CD14-positive monocyte (primary cell): ENCODE measurements at regions not wholly inside any gene's neighbourhood (a gene's known extent, or its start where the extent isn't known, plus 50 kb on each side); places are given as distances from the start of the nearest gene placed in this dataset.

Source experiments
- DNase-seq, 3 donors: peaks; one replicate each; pipeline ENCODE4 v3.0.0-alpha.2; 2011 to 2022
- H2AFZ ChIP-seq: 2 replicates; pipeline ENCODE4 v1.6.0; 2012; ENCODE audit warnings: mild to moderate bottlenecking, low read depth, low read length, inconsistent platforms; ENCODE audit not compliant: insufficient read depth, poor library complexity, severe bottlenecking
- H3K27ac ChIP-seq, 2 donors: 1 replicate in 1 of 2; 2 replicates in 1 of 2; pipeline ENCODE4 v1.5.1; 2012 to 2013; ENCODE audit warnings: low read length in 2 of 2, control low read depth in 1 of 2, inconsistent platforms in 1 of 2, low read depth in 1 of 2, mild to moderate bottlenecking in 1 of 2
- H3K27me3 ChIP-seq, 2 donors: one replicate each; pipeline versions ENCODE4 v1.6.0 to v1.6.1; 2011 to 2013; ENCODE audit warnings: low read length in 2 of 2; ENCODE audit not compliant: control insufficient read depth in 2 of 2, insufficient read depth in 2 of 2
- H3K36me3 ChIP-seq, 2 donors: replicated peaks in 1 of 2; 1 replicate in 1 of 2; 2 replicates in 1 of 2; pipeline versions ENCODE4 v1.5.1 to v1.6.1; 2012 to 2013; ENCODE audit warnings: low read length in 2 of 2, control low read depth in 1 of 2, inconsistent platforms in 1 of 2, mild to moderate bottlenecking in 1 of 2; ENCODE audit not compliant: insufficient read depth in 2 of 2, control insufficient read depth in 1 of 2
- H3K4me1 ChIP-seq, 2 donors: 1 replicate in 1 of 2; 2 replicates in 1 of 2; pipeline versions ENCODE4 v1.5.1 to v1.6.1; 2012 to 2013; ENCODE audit warnings: low read length in 2 of 2, control low read depth in 1 of 2, inconsistent platforms in 1 of 2, mild to moderate bottlenecking in 1 of 2, moderate library complexity in 1 of 2; ENCODE audit not compliant: insufficient read depth in 2 of 2, control insufficient read depth in 1 of 2
- H3K4me2 ChIP-seq: replicated peaks from 2 replicates; pipeline ENCODE3; 2012; ENCODE audit warnings: low read length, moderate library complexity, mild to moderate bottlenecking; ENCODE audit not compliant: poor library complexity, severe bottlenecking; ENCODE audit errors: extremely low read depth
- H3K4me3 ChIP-seq, 3 experiments: fragments of 200-600 bp in 1 of 3; sonication (generic) in 1 of 3; replicated peaks in 1 of 3; 1 replicate in 2 of 3; 2 replicates in 1 of 3; pipeline ENCODE4 v1.5.1; 2011 to 2013; ENCODE audit warnings: low read length in 3 of 3, mild to moderate bottlenecking in 3 of 3, control low read depth in 2 of 3, low read depth in 2 of 3, inconsistent platforms in 1 of 3, moderate library complexity in 1 of 3
- H3K79me2 ChIP-seq: 2 replicates; pipeline ENCODE4 v1.6.0; 2012; ENCODE audit warnings: mild to moderate bottlenecking, control low read depth, inconsistent platforms, low read length, moderate library complexity; ENCODE audit not compliant: insufficient read depth
- H3K9ac ChIP-seq: 2 replicates; pipeline ENCODE4 v1.6.0; 2017; ENCODE audit warnings: low read length, mild to moderate bottlenecking; ENCODE audit not compliant: insufficient read depth, poor library complexity, severe bottlenecking
- H3K9me3 ChIP-seq, 2 donors: replicated peaks in 1 of 2; 1 replicate in 1 of 2; 2 replicates in 1 of 2; pipeline versions ENCODE4 v1.5.1 to v1.6.1; 2012 to 2013; ENCODE audit warnings: low read length in 2 of 2, control low read depth in 1 of 2; ENCODE audit not compliant: control insufficient read depth in 1 of 2, insufficient read depth in 1 of 2
- H4K20me1 ChIP-seq: 2 replicates; pipeline ENCODE4 v1.6.0; 2012; ENCODE audit warnings: mild to moderate bottlenecking, low read length, control low read depth, moderate library complexity; ENCODE audit not compliant: insufficient read depth
- H3K27ac Mint-ChIP-seq, 7 donors: one replicate each; pipeline ENCODE4 v1.8.0; 2020; ENCODE audit warnings: mild to moderate bottlenecking in 7 of 7, mixed read lengths in 7 of 7, moderate library complexity in 6 of 7, inconsistent platforms in 2 of 7
- H3K27me3 Mint-ChIP-seq, 3 donors: one replicate each; pipeline ENCODE4 v1.8.0; 2021 to 2022; ENCODE audit warnings: low read depth in 3 of 3, mild to moderate bottlenecking in 3 of 3, mixed read lengths in 3 of 3, moderate library complexity in 3 of 3, inconsistent platforms in 1 of 3
- H3K36me3 Mint-ChIP-seq, 2 donors: one replicate each; pipeline ENCODE4 v1.8.0; 2020; ENCODE audit warnings: mixed read lengths in 2 of 2, inconsistent platforms in 1 of 2, mild to moderate bottlenecking in 1 of 2
- H3K4me1 Mint-ChIP-seq: one replicate; pipeline ENCODE4 v1.8.0; 2020; ENCODE audit warnings: mild to moderate bottlenecking, mixed read lengths
- H3K4me3 Mint-ChIP-seq, 2 donors: one replicate each; pipeline ENCODE4 v1.8.0; 2020; ENCODE audit warnings: mild to moderate bottlenecking in 2 of 2, mixed read lengths in 2 of 2, moderate library complexity in 1 of 2
- H3K9me3 Mint-ChIP-seq, 7 donors: one replicate each; pipeline ENCODE4 v1.8.0; 2020 to 2022; ENCODE audit warnings: mixed read lengths in 7 of 7, mild to moderate bottlenecking in 6 of 7, moderate library complexity in 6 of 7, inconsistent platforms in 2 of 7
- WGBS: methylation state at CpG from one replicate; pipeline ENCODE4 v1.1.5; 2013; ENCODE audit warnings: missing lambda C conversion rate; ENCODE audit not compliant: insufficient coverage; 5-methylcytosine and 5-hydroxymethylcytosine counted together
- intact Hi-C, 2 donors: fragments of 100-400 bp; cut with micrococcal nuclease; formaldehyde crosslinking; loops; one replicate each; pipeline versions ENCODE4 v1.15.0 to v1.15.1; 2023
- TF ChIP-seq, protein P1 (sequence below): fragments of 200-600 bp; IDR thresholded peaks from one replicate; pipeline ENCODE4 v1.8.0; 2022; ENCODE audit warnings: antibody characterized with exemption, mild to moderate bottlenecking

DNA sequence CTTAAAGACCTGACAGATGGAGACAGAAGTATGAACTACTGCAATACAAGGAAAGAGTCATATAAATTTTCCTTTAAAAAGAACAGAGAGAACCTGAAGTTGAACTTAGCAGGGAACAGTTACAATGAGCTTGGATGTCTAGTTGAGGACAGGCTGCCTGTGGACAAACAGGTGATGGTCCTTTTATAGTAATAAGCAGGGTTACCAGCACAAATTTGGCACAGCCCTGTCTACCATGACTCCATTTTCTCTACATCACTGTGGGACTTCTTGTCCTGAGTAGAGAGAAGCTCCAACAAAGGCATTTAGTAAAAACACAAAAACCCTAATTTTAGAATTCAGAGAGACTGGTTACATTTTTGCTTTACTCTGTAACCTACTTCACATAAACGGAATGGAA, 448.1 kb downstream of the PLCL1 start:
- no peaks in the 10 kb centered on the region for H3K4me1 ChIP-seq
- no CpG with 5 or more reads among the region's 1 CpG for whole genome bisulfite sequencing
- Mint-ChIP-seq H3K9me3 (peaks cover 0 to 7% (median 1%) of the 10 kb centered on the region in 7 donors), H3K36me3 (no peaks in the 10 kb centered on the region), H3K27me3 (peaks cover 2 to 5% (median 4%) of the 10 kb centered on the region in 3 donors), H3K4me1 (no peaks in the 10 kb centered on the region), H3K27ac (no peak overlapping the region), H3K4me3 (no peak overlapping the region)
- no peaks in the 10 kb centered on the region for H3K27me3 ChIP-seq
- DNase-seq, result no peak
- H3K27ac ChIP-seq, result no peak overlapping the region
- intact Hi-C loops, result no loop called here
- no peaks in the 10 kb centered on the region for H3K79me2 ChIP-seq
- H3K9me3 ChIP-seq, result no peaks in the 10 kb centered on the region
- H4K20me1 ChIP-seq, result no peaks in the 10 kb centered on the region
- TF ChIP-seq, protein P1, sequence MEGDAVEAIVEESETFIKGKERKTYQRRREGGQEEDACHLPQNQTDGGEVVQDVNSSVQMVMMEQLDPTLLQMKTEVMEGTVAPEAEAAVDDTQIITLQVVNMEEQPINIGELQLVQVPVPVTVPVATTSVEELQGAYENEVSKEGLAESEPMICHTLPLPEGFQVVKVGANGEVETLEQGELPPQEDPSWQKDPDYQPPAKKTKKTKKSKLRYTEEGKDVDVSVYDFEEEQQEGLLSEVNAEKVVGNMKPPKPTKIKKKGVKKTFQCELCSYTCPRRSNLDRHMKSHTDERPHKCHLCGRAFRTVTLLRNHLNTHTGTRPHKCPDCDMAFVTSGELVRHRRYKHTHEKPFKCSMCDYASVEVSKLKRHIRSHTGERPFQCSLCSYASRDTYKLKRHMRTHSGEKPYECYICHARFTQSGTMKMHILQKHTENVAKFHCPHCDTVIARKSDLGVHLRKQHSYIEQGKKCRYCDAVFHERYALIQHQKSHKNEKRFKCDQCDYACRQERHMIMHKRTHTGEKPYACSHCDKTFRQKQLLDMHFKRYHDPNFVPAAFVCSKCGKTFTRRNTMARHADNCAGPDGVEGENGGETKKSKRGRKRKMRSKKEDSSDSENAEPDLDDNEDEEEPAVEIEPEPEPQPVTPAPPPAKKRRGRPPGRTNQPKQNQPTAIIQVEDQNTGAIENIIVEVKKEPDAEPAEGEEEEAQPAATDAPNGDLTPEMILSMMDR, result no peak
- no peak overlapping the region for H3K4me3 ChIP-seq
- H2AFZ ChIP-seq, result no peak overlapping the region
- no peak overlapping the region for H3K9ac ChIP-seq
- no peaks in the 10 kb centered on the region for H3K36me3 ChIP-seq
- H3K4me2 ChIP-seq, result no peak overlapping the region

DNA sequence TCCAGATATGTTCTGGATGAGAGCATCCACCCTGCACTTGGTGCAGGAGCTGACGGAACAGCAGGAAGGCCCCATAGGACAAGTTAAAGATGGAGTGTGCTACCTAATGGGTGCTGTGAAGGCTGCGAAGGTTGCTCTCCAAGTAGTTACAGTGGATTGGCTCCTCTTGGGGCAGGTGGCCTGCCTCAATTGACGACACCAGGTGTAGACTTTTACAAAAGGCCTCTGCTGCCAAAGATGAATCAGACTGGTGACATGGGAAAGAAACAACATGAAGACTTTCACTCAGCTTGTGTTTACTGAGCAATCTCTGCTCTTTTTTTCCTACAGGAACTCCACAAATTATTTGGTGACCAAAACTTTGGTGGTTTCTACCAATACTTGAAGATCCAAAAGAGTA, 437.7 kb downstream of the PLCL1 start:
- H3K9me3 Mint-ChIP-seq, result peaks cover 0 to 7% (median 0%) of the 10 kb centered on the region in 7 donors
- Histone ChIP-seq H3K9me3 (no peaks in the 10 kb centered on the region), H3K27ac (no peak overlapping the region), H3K36me3 (no peaks in the 10 kb centered on the region), H3K4me2 (no peak overlapping the region), H4K20me1 (no peaks in the 10 kb centered on the region), H3K27me3 (no peaks in the 10 kb centered on the region), H3K4me3 (no peak overlapping the region), H3K79me2 (no peaks in the 10 kb centered on the region), H2AFZ (no peak overlapping the region), H3K4me1 (no peaks in the 10 kb centered on the region), H3K9ac (no peak overlapping the region)
- TF ChIP-seq, protein P1, result no peak
- no peaks in the 10 kb centered on the region for H3K36me3 Mint-ChIP-seq
- no peaks in the 10 kb centered on the region for H3K4me1 Mint-ChIP-seq
- H3K27ac Mint-ChIP-seq, result no peak overlapping the region
- no peaks in the 10 kb centered on the region for H3K27me3 Mint-ChIP-seq
- no peak overlapping the region for H3K4me3 Mint-ChIP-seq
- intact Hi-C loops, result no loop called here
- DNase-seq, result no peak
- WGBS, result 100% methylated on average over 2 of the region's 3 CpGs
